Occipital lobe (tissue), 1 donor: ENCODE measurements at regions not wholly inside any gene's neighbourhood (a gene's known extent, or its start where the extent isn't known, plus 50 kb on each side); places are given as distances from the start of the nearest gene placed in this dataset.

ENCODE experiments used
- DNase-seq: peaks from one replicate; lab custom pipeline; 2025; lab: John Stamatoyannopoulos, UW

GRCh38 chr3:180185650-180186049, 148.9 kb upstream of the PEX5L start:
- peak; percentile 3 for DNase-seq

DNA sequence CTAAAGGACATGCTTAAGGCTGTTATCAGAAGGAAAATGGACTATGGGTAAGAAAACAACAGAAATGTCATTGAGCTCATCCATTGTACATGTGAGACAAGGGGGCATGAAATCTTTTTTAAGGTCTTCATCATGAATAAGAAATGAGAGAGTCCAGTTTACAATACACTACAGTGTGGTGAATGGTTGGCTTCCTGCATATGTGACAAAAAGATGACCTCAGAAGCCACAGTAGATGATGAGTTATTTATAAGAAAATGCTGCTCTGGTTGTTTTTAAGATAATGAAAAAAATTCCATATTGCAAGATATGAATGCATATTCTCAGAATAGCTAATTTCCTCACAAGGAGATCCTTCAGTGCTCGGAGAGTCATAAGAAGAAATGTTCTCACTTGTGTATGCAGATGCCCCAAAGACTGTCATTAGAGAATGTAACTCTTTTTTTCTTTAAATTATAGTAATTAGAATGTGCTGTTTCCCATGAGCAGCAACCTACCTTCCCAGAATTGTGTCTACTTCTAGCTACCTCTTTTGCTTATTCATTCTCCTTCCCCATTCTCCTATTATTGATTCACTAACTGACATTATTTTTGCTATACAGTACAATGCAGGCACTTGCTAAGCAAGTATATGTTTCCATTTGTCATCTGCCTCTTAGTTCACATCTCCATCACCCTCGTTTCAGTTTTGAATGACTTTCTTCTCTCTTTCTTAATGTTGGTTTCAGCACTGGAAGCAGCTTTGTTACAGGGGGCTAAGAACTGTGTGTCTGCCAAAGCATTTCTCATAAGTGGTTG, 152.0 kb upstream of the PEX5L start:
- no peak for DNase-seq

DNA sequence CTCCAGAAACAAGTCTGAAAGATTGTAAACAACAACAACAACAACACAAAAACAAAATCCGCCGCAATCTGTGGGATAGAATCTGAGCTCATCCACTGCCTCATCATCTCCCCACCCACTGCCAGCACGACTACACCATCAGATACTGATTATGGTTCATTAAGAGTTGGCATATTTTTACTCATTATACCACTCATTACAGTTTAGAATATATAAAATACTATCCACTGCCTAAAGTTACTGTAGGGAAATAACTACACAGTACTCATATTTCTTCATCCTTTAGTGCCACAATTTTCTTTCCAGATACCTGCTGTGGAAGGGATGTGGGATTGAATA, 152.5 kb upstream of the PEX5L start:
- no peak for DNase-seq

DNA sequence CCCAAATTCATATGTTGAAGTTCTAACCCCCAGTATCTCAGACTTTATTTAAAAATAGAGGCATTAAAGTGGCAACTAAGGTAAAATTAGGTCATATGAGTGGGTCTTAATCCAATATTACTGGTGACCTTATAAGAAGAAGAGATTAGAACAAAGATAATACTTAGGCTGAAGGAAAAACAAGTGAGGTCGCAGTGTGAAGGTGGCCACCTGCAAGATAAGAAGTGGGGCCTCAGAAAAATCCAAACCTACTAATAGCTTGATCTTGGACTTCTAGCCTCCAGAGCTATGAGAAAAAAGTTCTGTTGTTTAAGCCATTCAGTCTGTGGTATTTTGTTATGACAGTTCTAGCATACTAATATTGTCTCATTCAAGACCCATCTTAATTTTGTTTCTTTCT, 159.9 kb upstream of the PEX5L start:
- DNase-seq: no peak

DNA sequence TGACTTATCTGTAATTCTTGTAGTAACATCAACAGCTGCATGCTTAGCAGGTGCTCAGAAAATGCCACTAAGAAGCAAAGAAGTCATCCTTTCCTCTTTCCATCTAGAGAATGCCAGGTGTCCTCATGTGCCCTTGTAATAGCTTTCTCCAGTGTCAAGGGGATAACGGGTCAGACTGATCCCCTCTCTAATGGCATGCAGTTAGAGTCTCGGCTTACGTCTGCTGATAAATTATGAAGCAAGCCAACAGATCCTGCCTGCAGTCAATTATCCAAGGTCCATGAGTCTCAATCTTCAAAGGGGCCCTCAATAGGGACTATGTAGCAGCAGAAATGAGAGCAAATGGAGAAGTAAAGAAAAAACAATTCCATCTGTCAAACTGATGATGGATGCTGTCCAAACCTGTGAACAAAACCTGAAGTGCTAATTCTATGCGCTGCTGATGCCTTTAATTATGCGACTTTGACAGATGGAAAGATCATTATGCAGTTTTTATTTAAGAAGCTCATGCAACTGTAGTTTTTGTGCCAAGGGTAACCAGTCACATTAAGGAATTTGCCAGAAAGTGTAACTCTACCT, 162.8 kb upstream of the PEX5L start:
- DNase-seq: no peak

DNA sequence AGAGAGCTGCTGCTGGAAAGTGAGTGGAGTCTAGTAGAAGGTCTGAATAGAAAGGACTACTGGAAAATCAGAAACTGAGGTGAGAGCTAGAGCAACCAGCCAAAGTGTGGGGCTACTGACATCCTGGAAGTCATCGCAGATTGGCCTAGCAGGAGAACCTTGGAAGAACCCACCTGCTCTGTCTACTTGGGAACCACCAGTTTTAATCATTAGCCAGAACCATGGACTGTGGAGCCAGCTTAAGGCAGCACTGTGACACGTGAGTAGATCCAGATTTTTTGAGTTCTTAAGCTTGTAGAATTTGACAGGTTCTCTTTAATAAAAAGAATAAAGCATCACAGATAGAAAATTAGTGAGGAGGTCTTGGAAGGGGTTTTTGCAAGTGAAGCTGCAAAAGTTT, 179.1 kb upstream of the PEX5L start:
- no peak for DNase-seq

GRCh38 chr3:180223268-180223667, 186.5 kb upstream of the PEX5L start:
- no peak for DNase-seq

DNA sequence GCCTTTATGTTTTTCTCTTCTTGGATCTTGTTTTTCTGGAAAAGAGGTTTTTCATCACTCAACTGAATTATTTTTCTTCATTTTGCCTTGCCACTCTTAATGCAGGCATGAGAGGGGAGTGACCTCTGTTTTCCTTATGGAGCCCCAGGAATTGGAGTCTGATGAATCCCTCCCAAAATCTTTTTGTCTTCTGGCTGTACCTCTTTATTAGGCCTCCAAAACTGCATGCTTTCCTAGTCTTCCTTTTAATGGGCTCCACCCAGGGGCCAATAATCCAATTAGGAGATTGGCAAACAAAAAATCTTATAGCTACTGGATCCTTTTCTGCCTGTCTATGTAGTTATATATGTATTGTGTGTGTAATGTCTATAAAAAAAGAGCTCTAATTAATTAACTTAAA, 192.4 kb upstream of the PEX5L start:
- DNase-seq: no peak

GRCh38 chr3:180239939-180240338, 203.2 kb upstream of the PEX5L start:
- DNase-seq: no peak

- no peak for DNase-seq
These were observed 210.0 kb upstream of the PEX5L start for GRCh38 chr3:180246688-180247195.

DNA sequence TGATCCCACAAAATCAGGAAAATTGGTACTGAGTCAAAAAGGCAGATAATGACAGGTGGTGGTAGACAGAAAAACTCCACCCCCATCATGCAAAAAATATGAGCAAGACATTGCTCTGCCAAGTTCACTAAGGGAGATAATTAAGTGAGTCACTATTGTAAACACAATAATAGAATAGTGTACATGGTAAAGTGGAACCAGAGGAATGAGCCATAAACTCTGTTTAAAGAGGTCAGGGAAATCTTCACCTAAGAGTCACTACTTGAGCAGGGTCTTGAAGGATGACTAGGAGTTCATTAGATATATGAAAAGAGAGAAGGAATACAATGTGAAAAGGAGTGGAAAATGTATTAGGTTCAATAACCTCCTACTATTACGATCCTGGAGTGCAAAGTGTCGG, 213.4 kb upstream of the PEX5L start:
- no peak for DNase-seq

- DNase-seq: no peak
These were observed 215.9 kb upstream of the PEX5L start for GRCh38 chr3:180252683-180253082.

DNA sequence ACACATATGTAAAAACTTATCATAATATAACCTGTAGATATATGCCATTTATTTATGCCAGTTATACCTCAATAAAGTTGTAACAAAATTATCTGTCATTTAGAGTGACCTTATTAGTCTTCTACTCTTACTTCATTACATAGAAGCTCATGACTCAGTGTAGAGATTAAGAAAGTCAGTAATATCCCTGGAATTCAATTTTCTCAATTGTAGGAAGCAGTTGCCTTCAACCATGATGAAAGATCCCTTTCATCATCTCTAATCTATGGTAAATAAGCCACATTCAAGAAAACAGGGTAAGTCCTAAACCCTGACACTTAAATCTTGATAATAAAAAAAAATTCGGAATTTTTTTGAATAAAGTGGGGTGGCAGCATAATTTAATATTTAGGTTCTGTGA, 216.5 kb upstream of the PEX5L start:
- no peak for DNase-seq

DNA sequence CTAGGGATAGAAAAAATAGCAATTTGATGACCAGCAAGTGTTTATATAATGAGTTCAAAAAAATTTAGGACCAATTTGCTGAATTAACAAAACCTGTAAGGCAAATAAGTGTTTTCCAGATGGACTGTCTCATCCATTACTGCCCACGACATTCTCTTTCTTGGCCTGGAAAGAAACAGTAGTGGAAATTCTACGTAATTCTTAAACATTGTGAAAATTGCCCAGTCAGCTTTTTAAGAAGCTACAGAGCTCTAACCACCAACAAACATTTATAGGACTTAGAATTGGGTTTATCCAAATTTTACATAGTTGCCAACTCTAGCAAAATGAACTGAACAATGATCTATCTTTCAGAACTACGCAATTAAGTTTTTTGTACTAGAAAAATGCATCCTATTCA, 227.7 kb upstream of the PEX5L start:
- DNase-seq: no peak

- DNase-seq: peak; percentile 13
These were observed 228.8 kb upstream of the PEX5L start for GRCh38 chr3:180265551-180265950.

- DNase-seq: no peak
These were observed 230.6 kb upstream of the PEX5L start for GRCh38 chr3:180267202-180267843.

- DNase-seq: no peak
These were observed 237.8 kb upstream of the PEX5L start for GRCh38 chr3:180274536-180274935.

DNA sequence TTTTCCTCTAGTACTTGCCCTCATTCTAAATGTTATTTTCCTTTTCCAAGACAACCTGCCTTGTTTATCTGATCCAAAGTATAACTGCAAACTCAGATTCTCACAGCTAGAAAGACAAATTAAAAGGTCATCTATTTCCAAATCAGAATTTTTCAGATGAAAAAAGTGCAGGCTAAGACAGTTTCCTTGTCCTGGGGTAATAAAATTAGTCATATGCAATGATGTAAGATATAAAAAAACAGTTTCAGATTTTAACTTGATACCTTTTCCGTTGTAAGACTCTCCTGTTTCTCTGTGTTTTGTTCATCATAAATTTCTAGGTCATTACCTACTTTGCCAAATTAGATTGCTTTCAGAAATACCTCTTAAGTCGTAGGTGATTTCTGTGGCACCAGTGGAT, 238.4 kb upstream of the PEX5L start:
- no peak for DNase-seq

DNA sequence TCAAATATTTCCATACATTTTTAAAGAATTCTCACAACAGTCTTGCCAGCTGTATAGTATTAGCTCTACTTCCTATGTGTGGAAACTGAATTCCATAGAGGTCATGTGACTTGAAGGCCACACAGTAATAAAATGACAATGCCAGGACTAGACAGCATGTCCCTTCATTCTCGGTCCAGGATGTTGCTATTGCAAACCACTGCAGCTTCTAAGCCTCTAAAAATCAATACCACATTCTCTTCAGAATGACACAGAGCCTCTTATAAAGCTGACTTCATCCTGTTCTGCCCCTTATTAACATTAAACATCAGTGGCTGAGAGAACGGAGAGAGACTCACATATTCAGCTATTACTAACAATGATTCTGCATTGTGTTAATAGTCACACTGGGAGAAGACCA, 240.3 kb upstream of the PEX5L start:
- no peak for DNase-seq

GRCh38 chr3:180278583-180279188, 241.9 kb upstream of the PEX5L start:
- DNase-seq: no peak

DNA sequence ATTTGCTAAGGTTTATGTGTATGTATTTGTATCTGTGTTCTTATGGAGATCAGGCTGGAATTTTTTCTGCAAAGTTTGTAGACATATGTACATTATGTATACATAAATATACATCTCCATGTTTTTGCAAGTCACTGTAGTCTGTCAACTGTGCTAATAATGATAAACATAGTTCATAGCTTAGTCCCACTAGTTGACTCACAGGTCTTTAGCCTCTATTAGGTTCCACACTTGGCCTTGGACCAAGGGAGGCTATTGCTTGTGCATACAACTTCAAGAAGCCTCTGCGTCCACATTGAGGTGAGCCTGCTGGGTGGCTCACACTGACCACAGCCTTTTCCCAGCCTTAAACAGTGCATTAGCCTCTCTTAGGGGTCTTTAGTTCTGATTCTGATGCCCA, 243.8 kb upstream of the PEX5L start:
- no peak for DNase-seq

DNA sequence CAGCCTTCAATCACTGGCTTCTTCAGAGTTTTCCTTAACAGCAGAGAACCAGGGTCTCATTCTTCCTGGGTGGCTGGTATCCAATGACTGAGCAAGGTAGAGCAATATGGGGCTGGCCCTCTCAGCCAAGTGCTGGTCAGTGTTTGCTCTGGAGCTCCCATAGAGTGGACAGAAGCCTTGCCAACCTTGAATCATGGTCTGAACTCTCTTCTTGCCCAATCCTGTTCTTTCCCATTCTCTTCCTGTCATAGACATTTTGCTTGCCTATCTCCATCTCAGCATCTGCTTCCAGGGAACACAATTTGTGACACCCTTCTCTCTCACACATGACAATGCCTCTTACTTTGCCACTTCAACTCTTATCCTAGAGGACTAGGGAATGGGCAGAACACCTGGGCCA, 245.6 kb upstream of the PEX5L start:
- DNase-seq: no peak

DNA sequence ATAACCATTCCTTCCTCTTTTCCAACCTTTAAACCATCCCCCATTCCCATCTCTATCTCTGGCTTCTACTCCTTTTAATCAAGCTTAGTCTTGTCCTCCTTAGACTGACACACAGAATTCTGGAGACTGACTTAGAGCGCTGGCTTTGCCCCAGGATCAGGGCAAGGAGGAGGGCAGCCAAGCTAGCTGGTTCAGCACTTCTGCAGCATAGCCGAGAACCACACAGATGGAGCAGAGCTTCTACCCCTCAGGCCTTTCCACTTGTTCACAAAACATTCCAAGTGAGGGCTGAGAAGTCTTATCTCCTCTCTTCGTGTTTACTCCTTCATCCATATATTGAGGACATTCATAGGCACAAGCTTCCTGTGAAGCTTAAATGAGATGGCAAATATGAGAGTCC, 246.5 kb upstream of the PEX5L start:
- no peak for DNase-seq
